Left lung (tissue), 4 donors: ENCODE measurements at regions not wholly inside any gene's neighbourhood (a gene's known extent, or its start where the extent isn't known, plus 50 kb on each side); places are given as distances from the start of the nearest gene placed in this dataset.

Experiments used
- ATAC-seq: fragments of 200-7000 bp; cut with Tn5 transposase; one replicate; pipeline ENCODE4 v1.9.1; 2020; ENCODE audit warnings: moderate library complexity
- DNase-seq, 4 donors: peaks; one replicate each; pipeline ENCODE4 v3.0.0-alpha.2; 2013 to 2020
- H3K27ac ChIP-seq, 2 donors: fragments of 200-600 bp; sonication (generic) in 1 of 2; one replicate each; pipeline versions ENCODE4 v1.5.0 to v1.8.0; 2020 to 2021
- H3K27me3 ChIP-seq, 2 donors: fragments of 200-600 bp; sonication (generic) in 1 of 2; one replicate each; pipeline versions ENCODE4 v1.5.0 to v1.8.0; 2020 to 2021
- H3K36me3 ChIP-seq, 2 donors: fragments of 200-600 bp; sonication (generic) in 1 of 2; one replicate each; pipeline versions ENCODE4 v1.5.0 to v1.8.0; 2020 to 2021
- H3K4me1 ChIP-seq, 2 donors: fragments of 200-600 bp; one replicate each; pipeline ENCODE4 v1.8.0; 2021
- H3K4me3 ChIP-seq, 2 donors: fragments of 200-600 bp; sonication (generic) in 1 of 2; one replicate each; pipeline versions ENCODE4 v1.5.0 to v1.8.0; 2020 to 2021; ENCODE audit warnings: mild to moderate bottlenecking in 1 of 2
- H3K9me3 ChIP-seq, 2 donors: fragments of 200-600 bp; sonication (generic) in 1 of 2; one replicate each; pipeline versions ENCODE4 v1.5.0 to v1.8.0; 2020 to 2021
- CTCF ChIP-seq, 2 donors: fragments of 200-600 bp; sonication (generic) in 1 of 2; IDR thresholded peaks; one replicate each; pipeline versions ENCODE4 v1.5.0 to v1.8.0; 2021; ENCODE audit warnings: antibody characterized with exemption in 2 of 2
- intact Hi-C, 2 donors: fragments of 100-400 bp; cut with DNase I; formaldehyde crosslinking; loops; one replicate each; pipeline versions ENCODE4 v1.11.2 to v1.14.2; 2022
- donor health status: DM: no; HTN: yes; CAD: no.
- donor health status: DM: no; HTN: no; CAD: no.

GRCh38 chr21:35582731-35583130 lies 477.6 kb downstream of the SETD4 start:
- ATAC-seq = no peak
- Histone ChIP-seq H3K9me3 (no peaks in the 10 kb centered on the region), H3K27me3 (peaks cover 0 to 7% of the 10 kb centered on the region in 2 donors), H3K36me3 (no peaks in the 10 kb centered on the region), H3K4me3 (no peak overlapping the region), H3K4me1 (no peaks in the 10 kb centered on the region), H3K27ac (no peak overlapping the region)
- intact Hi-C loops = no loop called here
- TF ChIP-seq CTCF (IDR thresholded peaks at IDR 0.05) = no peak
- DNase-seq = no peak

DNA sequence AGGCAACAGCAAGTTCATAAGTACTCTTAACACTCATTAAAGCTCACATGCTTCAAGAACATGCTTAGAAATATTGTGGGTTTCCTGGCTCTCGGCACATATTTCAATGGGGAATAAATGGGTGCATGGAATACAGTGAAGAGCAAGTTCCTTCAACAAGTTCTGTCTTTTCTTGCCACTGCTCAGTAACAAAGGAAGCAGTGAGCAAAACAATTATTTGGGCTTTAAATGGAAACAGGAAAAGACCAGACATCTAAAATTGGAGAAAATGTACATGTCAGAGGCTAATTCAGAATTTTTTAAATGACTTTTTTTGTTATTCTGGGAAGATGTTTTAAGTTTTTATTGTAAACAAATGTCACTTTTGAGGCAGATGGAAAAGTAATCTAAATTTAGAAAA lies 478.7 kb downstream of the SETD4 start:
- no peak for TF ChIP-seq CTCF (IDR thresholded peaks at IDR 0.05)

DNA sequence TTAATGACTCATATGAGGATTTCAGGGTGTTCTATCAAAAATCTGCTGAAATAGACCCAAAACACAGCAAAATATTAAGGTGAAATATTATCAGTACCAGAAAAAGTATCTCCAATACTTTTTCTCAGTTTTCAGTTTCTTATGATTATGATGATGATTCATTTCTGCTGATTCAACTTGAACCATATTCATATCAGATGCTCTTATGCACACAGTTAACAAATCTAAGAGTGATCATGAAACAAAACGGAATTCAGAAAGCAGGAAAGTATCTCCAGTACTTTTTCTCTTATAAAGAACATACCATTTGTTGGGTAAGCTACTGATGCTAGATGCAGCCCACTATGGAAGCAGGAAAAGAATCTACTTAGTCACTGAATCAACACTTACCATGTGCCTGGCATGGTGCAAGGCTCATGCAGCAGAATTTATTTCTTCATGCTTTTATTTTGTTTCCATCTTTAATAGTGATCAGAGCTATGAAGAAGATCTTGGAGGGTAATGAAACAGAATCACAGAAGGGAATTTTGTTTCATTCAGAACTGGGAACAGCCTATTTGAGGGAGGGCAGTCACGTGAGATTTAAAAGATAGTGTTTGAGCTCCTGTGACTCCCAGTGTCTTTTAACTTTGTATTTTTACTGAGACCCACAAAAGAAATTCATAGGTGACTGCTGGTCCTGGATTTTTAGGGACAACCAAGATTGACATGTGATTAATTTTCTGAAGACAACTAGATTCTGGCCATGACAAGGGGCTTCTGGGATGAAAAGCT lies 480.6 kb downstream of the SETD4 start:
- no peaks in the 10 kb centered on the region for H3K36me3 ChIP-seq
- no peak for DNase-seq
- intact Hi-C loops = no loop called here
- no peak for TF ChIP-seq CTCF (IDR thresholded peaks at IDR 0.05)
- H3K27me3 ChIP-seq = no peaks in the 10 kb centered on the region
- H3K9me3 ChIP-seq = no peaks in the 10 kb centered on the region
- H3K27ac ChIP-seq = no peak overlapping the region
- no peaks in the 10 kb centered on the region for H3K4me1 ChIP-seq
- no peak overlapping the region for H3K4me3 ChIP-seq
- no peak for ATAC-seq

More for the DNA sequence above, 478.7 kb downstream of the SETD4 start:
- H3K36me3 ChIP-seq = no peaks in the 10 kb centered on the region
- DNase-seq (no peak), ATAC-seq (peak; percentile 59)
- no peaks in the 10 kb centered on the region for H3K27me3 ChIP-seq
- H3K4me1 ChIP-seq = no peaks in the 10 kb centered on the region
- no peak overlapping the region for H3K27ac ChIP-seq
- intact Hi-C loops = no loop called here
- H3K4me3 ChIP-seq = no peak overlapping the region
- H3K9me3 ChIP-seq = no peaks in the 10 kb centered on the region

DNA sequence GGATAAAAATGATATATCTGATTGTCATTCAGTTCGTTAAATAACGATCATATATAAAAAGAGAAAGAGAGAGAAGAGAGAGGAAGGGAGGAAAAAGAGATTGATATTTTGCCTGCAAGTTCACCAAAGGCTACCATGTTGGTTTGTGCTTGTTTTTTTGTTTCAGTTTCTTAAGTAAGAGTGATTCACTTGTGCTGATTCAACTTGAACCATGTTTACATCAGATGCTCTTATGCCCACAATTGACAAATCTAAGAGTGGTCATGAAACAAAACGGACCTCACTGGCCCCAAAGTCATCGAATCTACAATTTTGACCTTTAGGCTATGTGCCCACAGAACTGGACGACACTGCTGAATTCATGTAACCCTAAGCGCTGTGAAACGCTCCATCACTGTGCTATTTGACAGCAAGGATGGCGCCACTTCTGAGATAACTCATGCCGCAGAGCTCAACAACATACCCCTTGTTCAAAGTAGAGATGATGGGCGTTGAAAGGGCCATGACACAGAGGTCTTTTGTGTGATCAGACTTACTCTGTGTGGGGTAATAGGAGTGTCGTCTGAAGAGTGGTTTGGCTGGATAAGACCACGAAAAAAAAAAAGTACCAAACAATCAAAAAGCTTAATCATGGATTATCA lies 481.4 kb downstream of the SETD4 start:
- no peak overlapping the region for H3K4me3 ChIP-seq
- no peaks in the 10 kb centered on the region for H3K27me3 ChIP-seq
- H3K36me3 ChIP-seq = no peaks in the 10 kb centered on the region
- no peaks in the 10 kb centered on the region for H3K9me3 ChIP-seq
- H3K27ac ChIP-seq = no peak overlapping the region
- no peaks in the 10 kb centered on the region for H3K4me1 ChIP-seq
- no peak for DNase-seq
- TF ChIP-seq CTCF (IDR thresholded peaks at IDR 0.05) = no peak
- intact Hi-C loops = no loop called here
- ATAC-seq = peak; percentile 19

DNA sequence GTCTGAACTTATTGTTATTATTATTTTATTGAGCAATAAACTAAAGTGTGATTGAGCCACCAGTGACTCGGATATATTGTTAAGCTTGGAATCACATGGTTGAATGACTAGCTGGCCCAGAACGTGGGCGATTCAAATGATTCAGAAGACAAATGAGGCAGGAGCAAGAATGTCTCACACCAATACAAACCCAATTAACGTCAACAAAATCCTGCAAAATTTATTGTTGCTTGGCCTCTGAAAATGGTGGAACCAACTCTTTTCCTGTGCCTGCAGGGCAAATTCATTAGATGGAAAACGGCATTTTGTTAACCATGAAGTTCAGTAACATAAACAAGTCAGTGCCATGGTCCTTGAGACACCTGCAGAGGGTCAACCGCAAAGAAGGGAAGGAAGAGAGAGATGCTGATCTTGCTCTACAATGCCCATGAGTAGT lies 482.0 kb downstream of the SETD4 start:
- ATAC-seq (peak; percentile 23), DNase-seq (no peak)
- Histone ChIP-seq H3K4me3 (no peak overlapping the region), H3K27me3 (no peaks in the 10 kb centered on the region), H3K9me3 (no peaks in the 10 kb centered on the region), H3K27ac (no peak overlapping the region), H3K4me1 (no peaks in the 10 kb centered on the region), H3K36me3 (no peaks in the 10 kb centered on the region)
- no peak for TF ChIP-seq CTCF (IDR thresholded peaks at IDR 0.05)
- intact Hi-C loops = no loop called here
